OCI-LY1 (cell line): ENCODE measurements at regions not wholly inside any gene's neighbourhood (a gene's known extent, or its start where the extent isn't known, plus 50 kb on each side); places are given as distances from the start of the nearest gene placed in this dataset.

Experiments used
- H2AFZ ChIP-seq: fragments of 200-600 bp; sonication (generic), shearing (Covaris generic); 2 replicates; pipeline ENCODE4 v1.6.0; 2014; ENCODE audit warnings: antibody characterized with exemption, mild to moderate bottlenecking, low read length
- H3F3A ChIP-seq: fragments of 200-600 bp; sonication (generic), shearing (Covaris generic); 2 replicates; pipeline ENCODE4 v1.6.0; 2014; ENCODE audit warnings: mild to moderate bottlenecking, antibody characterized with exemption, low read length, moderate library complexity; ENCODE audit not compliant: insufficient read depth
- H3K27ac ChIP-seq: fragments of 200-600 bp; sonication (generic); 2 replicates; pipeline ENCODE4 v1.5.1; 2014; ENCODE audit warnings: low read length, mixed run types, mild to moderate bottlenecking, low read depth; ENCODE audit not compliant: poor library complexity, severe bottlenecking
- H3K27me3 ChIP-seq: fragments of 200-600 bp; sonication (generic); 2 replicates; pipeline ENCODE4 v1.6.0; 2014; ENCODE audit warnings: antibody characterized with exemption, mild to moderate bottlenecking, low read length, moderate library complexity; ENCODE audit not compliant: insufficient read depth
- H3K36me3 ChIP-seq: fragments of 200-600 bp; sonication (generic); 2 replicates; pipeline ENCODE4 v1.6.1; 2014; ENCODE audit warnings: mild to moderate bottlenecking, antibody characterized with exemption, low read length, moderate library complexity, mixed read lengths; ENCODE audit not compliant: insufficient read depth
- H3K4me1 ChIP-seq: fragments of 200-600 bp; sonication (generic); 2 replicates; pipeline ENCODE4 v1.5.1; 2014; ENCODE audit warnings: mild to moderate bottlenecking, low read length, moderate library complexity; ENCODE audit not compliant: insufficient read depth, severe bottlenecking
- H3K4me2 ChIP-seq: fragments of 200-600 bp; sonication (generic), shearing (Covaris generic); 2 replicates; pipeline ENCODE4 v1.6.1; 2014; ENCODE audit warnings: low read length
- H3K4me3 ChIP-seq: fragments of 200-600 bp; sonication (generic); 2 replicates; pipeline ENCODE4 v1.5.1; 2014; ENCODE audit warnings: low read length, low read depth, mild to moderate bottlenecking, mixed read lengths; ENCODE audit not compliant: poor library complexity, severe bottlenecking
- H3K79me2 ChIP-seq: fragments of 200-600 bp; shearing (Covaris generic); 2 replicates; pipeline ENCODE4 v1.6.1; 2016; ENCODE audit warnings: mixed run types, low read length, mixed read lengths; ENCODE audit not compliant: insufficient read depth
- H3K9ac ChIP-seq: fragments of 200-600 bp; sonication (generic), shearing (Covaris generic); 2 replicates; pipeline ENCODE4 v1.6.1; 2014; ENCODE audit warnings: mild to moderate bottlenecking, low read length, mixed read lengths
- H3K9me2 ChIP-seq: fragments of 200-600 bp; sonication (generic), shearing (Covaris generic); 2 replicates; pipeline ENCODE4 v1.6.1; 2014; ENCODE audit warnings: low read depth, mild to moderate bottlenecking, low read length, mixed read lengths
- H3K9me3 ChIP-seq: fragments of 200-600 bp; shearing (Covaris generic); 2 replicates; pipeline ENCODE4 v1.6.1; 2014; ENCODE audit warnings: low read length, mixed read lengths
- H4K20me1 ChIP-seq: fragments of 200-600 bp; sonication (generic), shearing (Covaris generic); 2 replicates; pipeline ENCODE4 v1.6.0; 2016; ENCODE audit warnings: mild to moderate bottlenecking, low read length; ENCODE audit not compliant: insufficient read depth
- EZH2 ChIP-seq: fragments of 200-600 bp; sonication (generic), shearing (Covaris generic); IDR thresholded peaks from 2 replicates; pipeline ENCODE4 v1.8.0; 2017; ENCODE audit warnings: borderline replicate concordance, mixed run types, mild to moderate bottlenecking, antibody characterized with exemption, low read length, moderate library complexity, mixed read lengths
- TF ChIP-seq, protein P1 (sequence below): fragments of 200-600 bp; sonication (generic), shearing (Covaris generic); IDR thresholded peaks from 2 replicates; pipeline ENCODE4 v1.5.1; 2017; ENCODE audit warnings: mild to moderate bottlenecking, antibody characterized with exemption, low read length, moderate library complexity, mixed read lengths

- no peak overlapping the region for H3K9ac ChIP-seq
- H3K27ac ChIP-seq: no peak overlapping the region
- no peak overlapping the region for H3K4me3 ChIP-seq
- no peaks in the 10 kb centered on the region for H3F3A ChIP-seq
- no peak overlapping the region for H3K4me2 ChIP-seq
- H3K9me2 ChIP-seq: no peaks in the 10 kb centered on the region
- H4K20me1 ChIP-seq: no peaks in the 10 kb centered on the region
- H3K4me1 ChIP-seq: no peaks in the 10 kb centered on the region
- H3K9me3 ChIP-seq: no peaks in the 10 kb centered on the region
- no peak for TF ChIP-seq EZH2
- TF ChIP-seq, protein P1, sequence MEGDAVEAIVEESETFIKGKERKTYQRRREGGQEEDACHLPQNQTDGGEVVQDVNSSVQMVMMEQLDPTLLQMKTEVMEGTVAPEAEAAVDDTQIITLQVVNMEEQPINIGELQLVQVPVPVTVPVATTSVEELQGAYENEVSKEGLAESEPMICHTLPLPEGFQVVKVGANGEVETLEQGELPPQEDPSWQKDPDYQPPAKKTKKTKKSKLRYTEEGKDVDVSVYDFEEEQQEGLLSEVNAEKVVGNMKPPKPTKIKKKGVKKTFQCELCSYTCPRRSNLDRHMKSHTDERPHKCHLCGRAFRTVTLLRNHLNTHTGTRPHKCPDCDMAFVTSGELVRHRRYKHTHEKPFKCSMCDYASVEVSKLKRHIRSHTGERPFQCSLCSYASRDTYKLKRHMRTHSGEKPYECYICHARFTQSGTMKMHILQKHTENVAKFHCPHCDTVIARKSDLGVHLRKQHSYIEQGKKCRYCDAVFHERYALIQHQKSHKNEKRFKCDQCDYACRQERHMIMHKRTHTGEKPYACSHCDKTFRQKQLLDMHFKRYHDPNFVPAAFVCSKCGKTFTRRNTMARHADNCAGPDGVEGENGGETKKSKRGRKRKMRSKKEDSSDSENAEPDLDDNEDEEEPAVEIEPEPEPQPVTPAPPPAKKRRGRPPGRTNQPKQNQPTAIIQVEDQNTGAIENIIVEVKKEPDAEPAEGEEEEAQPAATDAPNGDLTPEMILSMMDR: no peak
- no peaks in the 10 kb centered on the region for H3K36me3 ChIP-seq
- H3K79me2 ChIP-seq: no peaks in the 10 kb centered on the region
- no peaks in the 10 kb centered on the region for H3K27me3 ChIP-seq
- H2AFZ ChIP-seq: no peak overlapping the region
These were observed 537.4 kb upstream of the CDH5 start for GRCh38 chr16:65829076-65829475.

DNA sequence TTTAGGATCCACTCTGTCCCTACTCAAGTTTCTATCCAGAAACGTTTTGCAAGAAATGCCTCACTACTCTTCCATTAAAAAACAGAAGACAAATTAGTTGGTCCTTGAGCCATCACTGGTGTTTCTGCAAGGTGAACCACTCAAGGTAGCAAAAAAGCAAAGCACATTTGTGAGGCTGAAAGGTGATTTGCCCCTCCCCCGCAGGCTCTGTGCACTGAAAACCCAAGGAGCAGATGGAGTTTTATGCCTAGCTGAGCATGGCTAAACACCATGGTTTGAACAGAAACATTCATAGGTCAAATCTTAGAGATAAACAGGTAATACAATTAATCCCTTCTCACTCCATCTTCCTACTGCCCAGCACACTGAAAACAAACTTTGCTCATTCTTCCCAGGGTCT, 538.2 kb upstream of the CDH5 start:
- Histone ChIP-seq H4K20me1 (no peaks in the 10 kb centered on the region), H3K27ac (no peak overlapping the region), H2AFZ (no peak overlapping the region), H3K4me2 (no peak overlapping the region), H3K9ac (no peak overlapping the region), H3K79me2 (no peaks in the 10 kb centered on the region), H3K4me1 (no peaks in the 10 kb centered on the region), H3K4me3 (no peak overlapping the region), H3K9me2 (no peaks in the 10 kb centered on the region), H3F3A (no peaks in the 10 kb centered on the region), H3K9me3 (no peaks in the 10 kb centered on the region), H3K36me3 (no peaks in the 10 kb centered on the region), H3K27me3 (no peaks in the 10 kb centered on the region)
- TF ChIP-seq, protein P1: no peak
- TF ChIP-seq EZH2: no peak

DNA sequence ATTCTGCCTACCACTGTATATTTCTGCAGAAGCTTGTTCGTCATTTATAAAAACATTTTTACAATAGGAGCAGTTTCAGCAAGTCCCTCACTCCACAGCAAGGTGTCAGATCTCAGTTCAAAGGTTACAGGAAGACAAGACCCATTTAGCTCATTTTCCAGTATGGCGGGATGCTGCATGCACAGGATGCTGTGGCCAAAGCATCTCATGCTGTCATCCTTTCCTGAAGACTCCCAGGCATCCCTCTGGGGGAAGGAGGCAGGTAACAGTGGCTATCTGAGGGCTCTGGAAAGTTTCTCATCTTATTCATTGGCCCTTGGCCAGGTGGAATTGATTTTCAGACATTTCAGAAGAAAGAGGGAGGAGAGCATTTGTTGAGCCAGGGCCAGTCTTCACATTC, 539.3 kb upstream of the CDH5 start:
- Histone ChIP-seq H3K4me1 (no peaks in the 10 kb centered on the region), H3K4me2 (no peak overlapping the region), H3F3A (no peaks in the 10 kb centered on the region), H3K27me3 (no peaks in the 10 kb centered on the region), H3K79me2 (no peaks in the 10 kb centered on the region), H3K9ac (no peak overlapping the region), H3K9me3 (no peaks in the 10 kb centered on the region), H3K36me3 (no peaks in the 10 kb centered on the region), H3K4me3 (no peak overlapping the region), H4K20me1 (no peaks in the 10 kb centered on the region), H3K9me2 (no peaks in the 10 kb centered on the region), H3K27ac (no peak overlapping the region), H2AFZ (no peak overlapping the region)
- TF ChIP-seq, protein P1: no peak
- no peak for TF ChIP-seq EZH2
